Nephron progenitor cell (in vitro differentiated cells): ENCODE measurements at regions not wholly inside any gene's neighbourhood (a gene's known extent, or its start where the extent isn't known, plus 50 kb on each side); places are given as distances from the start of the nearest gene placed in this dataset.

Experiments
- DNase-seq: peaks from one replicate; pipeline ENCODE4 v3.0.0; 2021
- H3K27ac Mint-ChIP-seq: 2 replicates; pipeline ENCODE4 v1.8.0; 2021; ENCODE audit warnings: mild to moderate bottlenecking, moderate library complexity, mixed read lengths
- H3K27me3 Mint-ChIP-seq: 2 replicates; pipeline ENCODE4 v1.8.0; 2021; ENCODE audit warnings: mild to moderate bottlenecking, low read depth, mixed read lengths; ENCODE audit not compliant: poor library complexity
- H3K36me3 Mint-ChIP-seq: 2 replicates; pipeline ENCODE4 v1.8.0; 2021; ENCODE audit warnings: low read depth, mixed read lengths
- H3K4me1 Mint-ChIP-seq: 2 replicates; pipeline ENCODE4 v1.8.0; 2021; ENCODE audit warnings: mixed read lengths
- H3K4me3 Mint-ChIP-seq: 2 replicates; pipeline ENCODE4 v1.8.0; 2021; ENCODE audit warnings: mild to moderate bottlenecking, moderate library complexity, mixed read lengths
- H3K9me3 Mint-ChIP-seq: 2 replicates; pipeline ENCODE4 v1.8.0; 2021; ENCODE audit warnings: mild to moderate bottlenecking, moderate library complexity, mixed read lengths
- TF ChIP-seq, protein P1 (sequence below): fragments of 200-600 bp; sonication (generic); IDR thresholded peaks from 2 replicates; pipeline ENCODE4 v1.5.0; 2021; ENCODE audit warnings: antibody characterized with exemption

- DNase-seq: no peak
- no peaks in the 10 kb centered on the region for H3K4me1 Mint-ChIP-seq
Measured at GRCh38 chr18:38611036-38611964, 1045.7 kb upstream of the CELF4 start.

GRCh38 chr18:38606841-38607240, 1041.2 kb upstream of the CELF4 start:
- Mint-ChIP-seq H3K4me3 (no peak overlapping the region), H3K4me1 (no peaks in the 10 kb centered on the region), H3K9me3 (no peaks in the 10 kb centered on the region), H3K27me3 (no peaks in the 10 kb centered on the region), H3K36me3 (no peaks in the 10 kb centered on the region), H3K27ac (no peak overlapping the region)
- no peak for DNase-seq
- TF ChIP-seq, protein P1, sequence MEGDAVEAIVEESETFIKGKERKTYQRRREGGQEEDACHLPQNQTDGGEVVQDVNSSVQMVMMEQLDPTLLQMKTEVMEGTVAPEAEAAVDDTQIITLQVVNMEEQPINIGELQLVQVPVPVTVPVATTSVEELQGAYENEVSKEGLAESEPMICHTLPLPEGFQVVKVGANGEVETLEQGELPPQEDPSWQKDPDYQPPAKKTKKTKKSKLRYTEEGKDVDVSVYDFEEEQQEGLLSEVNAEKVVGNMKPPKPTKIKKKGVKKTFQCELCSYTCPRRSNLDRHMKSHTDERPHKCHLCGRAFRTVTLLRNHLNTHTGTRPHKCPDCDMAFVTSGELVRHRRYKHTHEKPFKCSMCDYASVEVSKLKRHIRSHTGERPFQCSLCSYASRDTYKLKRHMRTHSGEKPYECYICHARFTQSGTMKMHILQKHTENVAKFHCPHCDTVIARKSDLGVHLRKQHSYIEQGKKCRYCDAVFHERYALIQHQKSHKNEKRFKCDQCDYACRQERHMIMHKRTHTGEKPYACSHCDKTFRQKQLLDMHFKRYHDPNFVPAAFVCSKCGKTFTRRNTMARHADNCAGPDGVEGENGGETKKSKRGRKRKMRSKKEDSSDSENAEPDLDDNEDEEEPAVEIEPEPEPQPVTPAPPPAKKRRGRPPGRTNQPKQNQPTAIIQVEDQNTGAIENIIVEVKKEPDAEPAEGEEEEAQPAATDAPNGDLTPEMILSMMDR: no peak

More at GRCh38 chr18:38611036-38611964, 1045.7 kb upstream of the CELF4 start:
- no peaks in the 10 kb centered on the region for H3K27me3 Mint-ChIP-seq
- TF ChIP-seq, protein P1: no peak
- H3K4me3 Mint-ChIP-seq: no peak overlapping the region
- no peaks in the 10 kb centered on the region for H3K36me3 Mint-ChIP-seq
- H3K27ac Mint-ChIP-seq: no peak overlapping the region
- H3K9me3 Mint-ChIP-seq: no peaks in the 10 kb centered on the region

GRCh38 chr18:38602341-38602740, 1036.7 kb upstream of the CELF4 start:
- no peaks in the 10 kb centered on the region for H3K4me1 Mint-ChIP-seq
- TF ChIP-seq, protein P1: no peak

GRCh38 chr18:38587571-38587970, 1022.0 kb upstream of the CELF4 start:
- DNase-seq: no peak
- no peaks in the 10 kb centered on the region for H3K27me3 Mint-ChIP-seq
- H3K27ac Mint-ChIP-seq: no peak overlapping the region
- no peaks in the 10 kb centered on the region for H3K9me3 Mint-ChIP-seq
- H3K4me1 Mint-ChIP-seq: no peaks in the 10 kb centered on the region
- H3K36me3 Mint-ChIP-seq: no peaks in the 10 kb centered on the region
- H3K4me3 Mint-ChIP-seq: no peak overlapping the region
- TF ChIP-seq, protein P1: no peak

More at GRCh38 chr18:38602341-38602740, 1036.7 kb upstream of the CELF4 start:
- DNase-seq: no peak
- H3K36me3 Mint-ChIP-seq: no peaks in the 10 kb centered on the region
- no peak overlapping the region for H3K27ac Mint-ChIP-seq
- no peaks in the 10 kb centered on the region for H3K9me3 Mint-ChIP-seq
- peaks cover 3% of the 10 kb centered on the region for H3K27me3 Mint-ChIP-seq
- no peak overlapping the region for H3K4me3 Mint-ChIP-seq

DNA sequence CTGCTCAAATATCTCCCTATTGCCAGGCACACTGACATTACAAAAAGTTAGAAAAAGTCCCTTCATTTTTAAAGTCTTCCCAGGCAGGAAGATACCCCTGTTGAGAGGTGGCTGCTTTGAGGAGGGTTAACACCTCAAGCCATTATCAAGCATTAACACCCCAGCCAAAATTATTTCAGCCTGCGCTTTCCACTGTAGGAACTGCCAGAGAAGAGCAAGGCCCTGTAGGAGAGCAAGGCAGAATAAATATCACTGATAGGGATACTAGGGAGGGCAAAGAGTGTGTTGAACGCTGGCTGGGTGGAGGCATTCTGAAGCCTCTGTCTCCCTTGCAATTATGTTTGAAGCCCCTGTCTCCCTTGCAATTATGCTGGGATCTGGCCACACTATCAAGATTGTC, 1020.7 kb upstream of the CELF4 start:
- Mint-ChIP-seq H3K27me3 (no peaks in the 10 kb centered on the region), H3K9me3 (no peaks in the 10 kb centered on the region), H3K4me3 (no peak overlapping the region), H3K27ac (no peak overlapping the region), H3K36me3 (no peaks in the 10 kb centered on the region), H3K4me1 (no peaks in the 10 kb centered on the region)
- TF ChIP-seq, protein P1: no peak
- no peak for DNase-seq

GRCh38 chr18:38579764-38580163, 1014.2 kb upstream of the CELF4 start:
- no peak overlapping the region for H3K27ac Mint-ChIP-seq
- H3K4me3 Mint-ChIP-seq: no peak overlapping the region
- no peak for DNase-seq
- no peaks in the 10 kb centered on the region for H3K36me3 Mint-ChIP-seq
- peaks cover 4% of the 10 kb centered on the region for H3K9me3 Mint-ChIP-seq
- H3K4me1 Mint-ChIP-seq: no peaks in the 10 kb centered on the region
- no peaks in the 10 kb centered on the region for H3K27me3 Mint-ChIP-seq
- TF ChIP-seq, protein P1: no peak
